ENCODE measurements at regions not wholly inside any gene's neighbourhood (a gene's known extent, or its start where the extent isn't known, plus 50 kb on each side); places are given as distances from the start of the nearest gene placed in this dataset.

DNA sequence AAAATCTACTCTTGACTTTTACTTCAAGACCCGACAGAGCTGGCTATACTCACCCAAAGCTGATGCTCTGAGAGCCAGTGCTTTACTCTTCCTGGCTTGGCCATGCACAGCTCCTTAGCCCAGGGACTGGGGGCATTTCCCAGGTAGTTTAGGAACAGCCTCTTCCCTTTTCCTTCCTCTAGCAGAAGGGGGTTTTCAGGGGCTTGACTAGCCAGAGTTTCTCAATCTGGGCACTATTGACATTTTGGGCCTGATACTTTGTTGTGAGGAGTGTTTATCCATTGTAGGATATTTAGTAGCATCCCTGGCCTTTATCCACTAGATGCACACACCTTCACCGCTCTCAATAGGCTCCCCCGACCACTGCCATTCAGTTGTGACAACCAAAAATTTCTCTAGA lies 50.0 kb upstream of the RFX3 start:
- Histone ChIP-seq H3K36me3 (no peaks in the 10 kb centered on the region), H3K27ac (no peak overlapping the region), H3K4me1 (ENCODE audit: insufficient read depth) (no peaks in the 10 kb centered on the region), H3K4me3 (no peak overlapping the region), H3K9me3 (no peaks in the 10 kb centered on the region), H3K27me3 (no peaks in the 10 kb centered on the region)
- DNase-seq: no peak
- intact Hi-C loops (cut with DNase I): no loop called here
- TF ChIP-seq, protein P1, sequence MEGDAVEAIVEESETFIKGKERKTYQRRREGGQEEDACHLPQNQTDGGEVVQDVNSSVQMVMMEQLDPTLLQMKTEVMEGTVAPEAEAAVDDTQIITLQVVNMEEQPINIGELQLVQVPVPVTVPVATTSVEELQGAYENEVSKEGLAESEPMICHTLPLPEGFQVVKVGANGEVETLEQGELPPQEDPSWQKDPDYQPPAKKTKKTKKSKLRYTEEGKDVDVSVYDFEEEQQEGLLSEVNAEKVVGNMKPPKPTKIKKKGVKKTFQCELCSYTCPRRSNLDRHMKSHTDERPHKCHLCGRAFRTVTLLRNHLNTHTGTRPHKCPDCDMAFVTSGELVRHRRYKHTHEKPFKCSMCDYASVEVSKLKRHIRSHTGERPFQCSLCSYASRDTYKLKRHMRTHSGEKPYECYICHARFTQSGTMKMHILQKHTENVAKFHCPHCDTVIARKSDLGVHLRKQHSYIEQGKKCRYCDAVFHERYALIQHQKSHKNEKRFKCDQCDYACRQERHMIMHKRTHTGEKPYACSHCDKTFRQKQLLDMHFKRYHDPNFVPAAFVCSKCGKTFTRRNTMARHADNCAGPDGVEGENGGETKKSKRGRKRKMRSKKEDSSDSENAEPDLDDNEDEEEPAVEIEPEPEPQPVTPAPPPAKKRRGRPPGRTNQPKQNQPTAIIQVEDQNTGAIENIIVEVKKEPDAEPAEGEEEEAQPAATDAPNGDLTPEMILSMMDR (IDR thresholded peaks at IDR 0.05): no peak
- TF ChIP-seq POLR2A (IDR thresholded peaks at IDR 0.05): no peak
- no peak for TF ChIP-seq EP300 (IDR thresholded peaks at IDR 0.05)
- 92 to 96% (median 94%) methylated on average over 3 of the region's 3 CpGs for WGBS, 3 donors

All from ovary (tissue), 7 donors.